ENCODE measurements at regions not wholly inside any gene's neighbourhood (a gene's known extent, or its start where the extent isn't known, plus 50 kb on each side); places are given as distances from the start of the nearest gene placed in this dataset.

- Histone ChIP-seq H3K4me2 (ENCODE audit: insufficient read depth, low read length) (no peak overlapping the region), H3K4me3 (no peak overlapping the region), H3K9ac (ENCODE audit: insufficient read depth in 1 of 2, low read depth in 2 of 2, low read length in 2 of 2) (no peak overlapping the region), H3K9me3 (replicated peaks; ENCODE audit: control insufficient read depth, insufficient read depth, low read depth, low read length) (no peaks in the 10 kb centered on the region; the same call in 1 of the 2 replicates), H3K79me2 (ENCODE audit: control insufficient read depth, insufficient read depth, low read length) (no peaks in the 10 kb centered on the region), H3K36me3 (ENCODE audit: control insufficient read depth, insufficient read depth, low read length) (no peaks in the 10 kb centered on the region), H3K27ac (ENCODE audit: extremely low read depth, low read depth, low read length) (no peak overlapping the region), H2AFZ (ENCODE audit: low read depth, low read length) (no peak overlapping the region), H3K9me1 (ENCODE audit: control insufficient read depth, insufficient read depth, low read length) (no peaks in the 10 kb centered on the region), H3K4me1 (replicated peaks in 1 of 2; ENCODE audit: control insufficient read depth in 2 of 2, insufficient read depth in 2 of 2, low read length in 2 of 2) (no peaks in the 10 kb centered on the region), H4K20me1 (replicated peaks; ENCODE audit: control insufficient read depth, insufficient read depth, low read length) (no peaks in the 10 kb centered on the region), H3K27me3 (ENCODE audit: control insufficient read depth in 2 of 2, insufficient read depth in 2 of 2, low read length in 2 of 2) (no peaks in the 10 kb centered on the region)
- CTCF ChIA-PET (ENCODE audit: low intra/inter-chr PET ratio): no interaction called here
- FAIRE-seq (no peak), ATAC-seq (no peak), DNase-seq (ENCODE audit: extremely low read depth in 1 of 4, low spot score in 3 of 4) (no peak)
- in situ Hi-C loops (cut with MboI) (no loop called here), intact Hi-C loops (cut with micrococcal nuclease) (no loop called here)
- POLR2A ChIA-PET: no interaction called here
- 0% methylated on average over 3 of the region's 3 CpGs for WGBS (ENCODE audit: insufficient coverage, low coverage, missing lambda C conversion rate)
- BruUV-seq (replicated peaks): no TSS peak
- no peak for TF ChIP-seq PRDM10 (IDR thresholded peaks at IDR 0.05; ENCODE audit: partially characterized antibody)
- TF ChIP-seq E2F3 (CRISPR knock-in tag; IDR thresholded peaks at IDR 0.05): no peak
- TF ChIP-seq CHD7 (IDR thresholded peaks at IDR 0.05; ENCODE audit: low read depth, low read length): no peak
- no peak for TF ChIP-seq KLF1 (tag; IDR thresholded peaks at IDR 0.05)
- no peak for TF ChIP-seq SMAD1 (IDR thresholded peaks at IDR 0.05; ENCODE audit: low read depth, low read length, partially characterized antibody)
These were observed 299.3 kb upstream of the HS3ST1 start for GRCh38 chr4:11727903-11728564.

Measured in K562 (cell line).